ENCODE measurements at regions not wholly inside any gene's neighbourhood (a gene's known extent, or its start where the extent isn't known, plus 50 kb on each side); places are given as distances from the start of the nearest gene placed in this dataset.

GRCh38 chr4:10380735-10381134 lies 76.5 kb downstream of the ZNF518B start:
- Histone ChIP-seq H3K4me3 (no peak overlapping the region), H3K36me3 (no peaks in the 10 kb centered on the region), H3K27me3 (no peaks in the 10 kb centered on the region), H3K27ac (no peak overlapping the region), H3K9me3 (no peaks in the 10 kb centered on the region), H3K4me1 (ENCODE audit: insufficient read depth) (no peaks in the 10 kb centered on the region)
- TF ChIP-seq EP300 (IDR thresholded peaks at IDR 0.05): no peak
- no peak for TF ChIP-seq POLR2A (IDR thresholded peaks at IDR 0.05)
- TF ChIP-seq CTCF (IDR thresholded peaks at IDR 0.05): no peak
- intact Hi-C loops (cut with DNase I): no loop called here
- DNase-seq: no peak
- 0 to 32% (median 0%) methylated on average over 1 of the region's 1 CpG for WGBS, 3 donors

- 59 to 64% (median 62%) methylated on average over 4 of the region's 4 CpGs for WGBS, 3 donors
- no peak for TF ChIP-seq CTCF (IDR thresholded peaks at IDR 0.05)
- TF ChIP-seq EP300 (IDR thresholded peaks at IDR 0.05): no peak
- no peak for TF ChIP-seq POLR2A (IDR thresholded peaks at IDR 0.05)
These were observed 85.3 kb downstream of the ZNF518B start for GRCh38 chr4:10371869-10372471.

GRCh38 chr4:10371121-10371520 lies 86.1 kb downstream of the ZNF518B start:
- TF ChIP-seq CTCF (IDR thresholded peaks at IDR 0.05) (no peak), POLR2A (IDR thresholded peaks at IDR 0.05) (no peak), EP300 (IDR thresholded peaks at IDR 0.05) (no peak)
- H3K4me3 ChIP-seq: no peak overlapping the region
- no peak overlapping the region for H3K27ac ChIP-seq
- no peaks in the 10 kb centered on the region for H3K9me3 ChIP-seq
- H3K36me3 ChIP-seq: no peaks in the 10 kb centered on the region
- 77 to 86% (median 81%) methylated on average over 5 of the region's 5 CpGs for WGBS, 3 donors
- no peak for DNase-seq
- intact Hi-C loops (cut with DNase I): no loop called here
- no peaks in the 10 kb centered on the region for H3K27me3 ChIP-seq
- no peaks in the 10 kb centered on the region for H3K4me1 ChIP-seq (ENCODE audit: insufficient read depth)

More at GRCh38 chr4:10371869-10372471, 85.3 kb downstream of the ZNF518B start:
- H3K4me3 ChIP-seq: no peak overlapping the region
- no peaks in the 10 kb centered on the region for H3K36me3 ChIP-seq
- no peaks in the 10 kb centered on the region for H3K27me3 ChIP-seq
- no peak for DNase-seq
- H3K9me3 ChIP-seq: no peaks in the 10 kb centered on the region
- H3K4me1 ChIP-seq (ENCODE audit: insufficient read depth): no peaks in the 10 kb centered on the region
- H3K27ac ChIP-seq: no peak overlapping the region
- intact Hi-C loops (cut with DNase I): no loop called here

- Histone ChIP-seq H3K27ac (no peak overlapping the region), H3K36me3 (no peaks in the 10 kb centered on the region), H3K27me3 (no peaks in the 10 kb centered on the region), H3K9me3 (no peaks in the 10 kb centered on the region), H3K4me3 (no peak overlapping the region), H3K4me1 (ENCODE audit: insufficient read depth) (no peaks in the 10 kb centered on the region)
- TF ChIP-seq CTCF (IDR thresholded peaks at IDR 0.05): no peak
- TF ChIP-seq EP300 (IDR thresholded peaks at IDR 0.05): no peak
- no peak for TF ChIP-seq POLR2A (IDR thresholded peaks at IDR 0.05)
- DNase-seq: no peak
- intact Hi-C loops (cut with DNase I): no loop called here
- 83 to 91% (median 87%) methylated on average over 2 of the region's 2 CpGs for whole genome bisulfite sequencing, 3 donors
These were observed 87.7 kb downstream of the ZNF518B start for GRCh38 chr4:10369517-10369916.

All from ovary (tissue), 7 donors.